Limb (tissue), 2 donors: ENCODE measurements at regions not wholly inside any gene's neighbourhood (a gene's known extent, or its start where the extent isn't known, plus 50 kb on each side); places are given as distances from the start of the nearest gene placed in this dataset.

ENCODE experiments used
- DNase-seq, 2 donors: peaks; one replicate each; pipeline ENCODE4 v3.0.0-alpha.2; 2016; ENCODE audit errors: extremely low spot score in 2 of 2

- DNase-seq = no peak
Measured at GRCh38 chr18:51398104-51398503, 200.6 kb upstream of the MEX3C start.

DNA sequence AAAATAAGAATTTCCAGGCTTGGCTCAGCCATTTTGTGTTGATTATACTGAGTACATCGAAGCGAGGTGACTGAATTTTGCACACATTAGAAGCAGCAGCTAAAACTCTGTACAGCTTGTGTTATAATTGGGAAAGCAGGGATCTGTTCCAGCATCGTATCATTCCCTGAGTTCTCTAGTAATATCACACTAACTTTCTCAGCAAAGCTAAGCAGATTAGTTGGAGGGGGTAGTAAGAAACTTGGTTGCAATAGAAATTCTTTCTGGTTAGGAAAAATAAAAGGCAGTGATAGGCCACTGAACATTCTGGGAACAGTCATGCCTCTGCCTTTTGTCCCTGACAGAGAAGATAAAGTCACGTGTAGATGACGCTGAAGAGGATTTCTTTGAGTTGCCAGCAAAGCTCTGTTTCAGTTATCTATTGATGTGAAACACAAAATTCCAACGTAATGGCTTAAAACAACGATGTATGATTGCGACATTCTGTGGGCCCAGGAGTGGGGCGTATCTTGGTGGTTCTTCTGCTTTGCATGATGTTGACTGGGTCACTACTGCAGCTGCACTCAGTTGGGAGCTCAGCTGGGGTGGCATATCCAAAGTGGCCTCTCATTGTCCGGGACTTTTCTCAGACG, 202.1 kb upstream of the MEX3C start:
- no peak for DNase-seq

DNA sequence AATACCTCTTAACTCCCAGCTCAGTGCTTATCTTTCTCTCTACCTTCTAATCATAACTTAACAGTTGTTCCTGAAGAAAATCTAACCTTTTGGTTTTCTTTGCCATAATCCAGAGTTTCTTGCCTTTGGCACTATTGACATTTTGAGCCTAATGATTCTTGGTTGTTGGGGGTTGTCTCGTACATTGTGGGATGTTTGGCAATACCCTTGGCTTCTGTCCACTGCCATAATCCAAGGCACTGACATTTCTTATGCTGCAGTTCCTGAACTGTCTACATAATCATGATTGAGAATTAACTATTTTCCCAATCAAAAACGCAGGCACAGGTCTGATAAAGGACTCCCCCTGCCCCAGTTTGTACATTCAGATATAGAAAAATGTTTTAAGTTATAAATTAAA, 203.2 kb upstream of the MEX3C start:
- no peak for DNase-seq

GRCh38 chr18:51401912-51402311, 204.4 kb upstream of the MEX3C start:
- no peak for DNase-seq

- no peak for DNase-seq
Measured at GRCh38 chr18:51404620-51405019, 207.1 kb upstream of the MEX3C start.

- no peak for DNase-seq
Measured at GRCh38 chr18:51405683-51406477, 208.4 kb upstream of the MEX3C start.

DNA sequence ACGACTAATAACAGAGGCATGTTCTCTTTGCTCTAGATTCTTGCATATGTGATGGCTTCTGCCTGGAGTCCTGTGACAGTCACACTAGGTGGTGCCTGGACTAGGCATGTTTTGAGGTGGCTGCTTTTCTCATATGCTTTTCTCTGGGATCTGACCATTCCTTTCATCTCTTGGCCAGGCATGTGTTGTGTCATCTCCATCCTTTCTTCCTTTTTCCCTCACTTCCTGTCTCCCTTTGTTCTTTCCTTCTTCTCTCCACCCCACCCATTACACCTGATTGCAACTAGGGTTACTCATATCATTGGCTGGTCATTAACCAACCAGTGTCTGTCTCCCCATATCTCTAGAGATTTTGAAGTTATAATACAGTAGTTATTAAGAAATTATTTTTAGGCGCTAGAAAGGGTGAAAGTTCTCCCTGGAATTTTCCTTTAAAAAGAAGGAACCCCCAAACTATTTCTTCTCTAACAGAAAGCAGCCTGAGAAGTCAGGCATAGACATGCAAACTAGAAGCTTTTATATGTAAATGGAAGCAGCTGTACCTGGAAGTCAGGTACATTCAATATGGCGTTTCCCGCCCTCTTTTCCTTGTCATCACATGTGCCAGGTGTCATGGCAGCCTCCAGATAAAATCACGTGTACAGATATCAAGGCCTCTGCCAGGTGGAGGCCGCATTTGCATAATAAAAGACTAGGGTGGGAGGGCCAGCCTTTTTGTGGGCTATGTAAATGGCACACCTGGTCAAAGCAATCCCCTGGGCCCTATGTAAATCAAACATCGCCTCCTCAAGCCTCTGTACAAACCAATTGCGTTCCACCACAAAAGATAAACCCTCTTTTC, 220.4 kb upstream of the MEX3C start:
- no peak for DNase-seq

GRCh38 chr18:51425475-51425874, 228.0 kb upstream of the MEX3C start:
- DNase-seq = no peak

DNA sequence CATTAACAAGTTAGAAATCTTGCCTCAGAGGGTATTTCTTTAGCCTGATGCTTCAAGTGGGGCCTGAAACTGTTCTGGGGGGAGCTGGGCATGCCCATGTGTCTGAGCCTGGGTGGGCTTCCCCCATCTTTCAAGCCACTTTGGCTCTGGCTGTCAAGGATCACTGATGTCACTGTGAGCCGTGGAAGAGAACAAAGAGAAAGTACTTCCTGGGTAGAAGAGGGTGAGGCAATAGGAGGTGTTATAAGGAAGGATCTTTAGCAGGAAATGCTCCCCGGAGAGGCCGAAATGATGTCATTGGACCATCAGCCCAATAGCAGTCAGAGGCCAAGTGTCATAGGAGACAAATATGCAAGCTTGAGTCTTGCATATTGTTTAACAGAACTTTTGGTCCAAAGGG, 228.4 kb upstream of the MEX3C start:
- no peak for DNase-seq

- DNase-seq = no peak
Measured at GRCh38 chr18:51426996-51427395, 229.5 kb upstream of the MEX3C start.

GRCh38 chr18:51429644-51430043, 232.2 kb upstream of the MEX3C start:
- no peak for DNase-seq

DNA sequence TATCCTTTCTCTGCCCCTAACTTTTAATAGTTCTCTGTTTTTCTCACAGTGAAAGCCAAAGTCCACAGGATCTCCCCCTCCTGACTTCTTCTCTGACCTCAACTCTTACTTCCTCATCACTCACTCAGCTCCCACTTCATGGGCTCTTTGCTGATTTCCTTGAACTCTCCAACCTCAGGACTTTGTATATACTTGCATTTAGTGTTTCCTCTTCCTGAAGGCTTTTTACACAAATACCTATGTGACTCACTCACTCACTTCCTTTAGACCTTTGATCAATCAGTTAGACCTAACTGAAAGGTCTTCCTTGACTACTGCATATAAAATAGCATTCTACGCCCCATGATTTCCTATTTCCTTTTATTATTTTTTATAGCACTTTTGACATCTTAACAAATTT, 233.1 kb upstream of the MEX3C start:
- no peak for DNase-seq

GRCh38 chr18:51433296-51433695, 235.8 kb upstream of the MEX3C start:
- DNase-seq = no peak

GRCh38 chr18:51433881-51434280, 236.4 kb upstream of the MEX3C start:
- DNase-seq = no peak

- no peak for DNase-seq
Measured at GRCh38 chr18:51437280-51438271, 240.1 kb upstream of the MEX3C start.

- DNase-seq = no peak
Measured at GRCh38 chr18:51438797-51439350, 241.4 kb upstream of the MEX3C start.

GRCh38 chr18:51442012-51442411, 244.5 kb upstream of the MEX3C start:
- DNase-seq = no peak

DNA sequence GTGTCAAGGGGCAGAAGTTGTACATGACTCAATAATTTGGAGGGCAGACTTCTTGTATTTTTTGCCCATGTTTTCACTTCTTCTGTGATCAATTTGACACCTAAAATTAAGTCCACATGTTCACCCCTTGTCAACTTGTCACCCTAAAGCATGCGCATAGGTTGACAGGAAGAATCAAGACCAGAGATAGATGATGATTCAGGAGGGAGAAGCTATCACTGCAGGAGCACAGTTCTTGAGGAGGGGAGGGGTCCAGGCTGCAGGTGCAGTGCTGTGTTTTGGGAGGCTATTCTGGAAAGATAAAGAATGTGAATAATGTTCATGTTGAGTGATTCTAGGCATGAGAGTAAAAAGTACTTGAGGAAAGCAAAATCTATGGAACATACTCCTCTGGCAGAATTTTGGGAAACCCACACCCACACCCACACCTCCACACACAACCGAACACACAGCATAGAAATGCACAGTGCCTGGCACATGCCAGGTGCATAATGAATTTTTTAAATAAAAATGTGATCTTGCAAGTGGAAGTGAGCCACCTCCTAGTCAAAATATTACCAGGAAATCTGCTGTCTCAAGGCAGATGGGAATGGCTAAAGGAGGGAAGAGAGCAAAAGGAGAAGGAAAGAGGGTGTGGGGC, 249.2 kb upstream of the MEX3C start:
- no peak for DNase-seq

DNA sequence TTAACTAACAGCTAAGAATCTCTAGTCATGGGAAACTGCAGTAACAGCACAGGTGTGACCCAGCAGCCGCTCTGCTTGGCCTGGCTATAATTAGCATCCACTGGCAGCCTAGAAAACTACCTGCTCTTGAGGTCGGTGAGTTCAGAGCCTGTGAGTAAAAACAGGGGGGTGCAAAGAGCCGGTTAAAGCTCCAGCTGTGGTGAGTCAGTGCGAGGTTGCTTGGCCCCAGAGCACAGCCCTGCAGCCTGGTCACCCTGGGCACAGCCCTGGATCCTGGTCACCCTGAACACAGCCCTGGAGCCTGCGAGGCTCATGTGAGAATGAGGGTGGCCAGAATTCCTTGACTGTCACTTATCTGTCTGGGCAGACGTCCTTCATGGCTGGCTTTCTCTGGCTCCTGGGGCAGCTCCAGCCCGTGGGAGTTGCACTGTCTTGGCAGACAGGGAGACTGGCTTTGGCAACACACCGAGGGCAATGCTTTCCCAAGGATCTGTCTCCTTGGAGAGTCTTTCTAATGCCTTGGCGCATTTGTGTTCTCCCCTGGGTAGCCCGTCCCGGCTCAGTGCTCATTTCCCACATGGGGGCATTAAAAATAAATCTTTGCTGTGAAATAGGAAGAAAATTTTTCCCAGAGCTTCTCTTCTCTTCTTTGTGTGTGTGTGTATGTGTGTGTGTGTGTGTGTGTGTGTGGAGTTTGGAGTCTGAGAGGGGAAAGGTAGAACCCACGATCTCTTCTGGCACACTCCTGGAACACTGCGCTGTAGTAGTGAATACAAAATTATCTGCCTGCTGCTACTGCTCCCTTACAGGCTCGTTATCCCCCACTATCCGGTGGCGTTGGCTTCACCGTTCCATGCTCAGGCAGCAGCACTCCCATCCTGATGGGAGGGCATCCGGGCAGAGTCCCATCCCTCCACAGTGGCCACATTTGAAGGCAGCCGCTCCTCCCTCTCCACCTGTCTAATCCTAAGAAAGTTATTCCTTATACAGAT, 250.2 kb upstream of the MEX3C start:
- no peak for DNase-seq
